HL-60 (cell line): ENCODE measurements at regions not wholly inside any gene's neighbourhood (a gene's known extent, or its start where the extent isn't known, plus 50 kb on each side); places are given as distances from the start of the nearest gene placed in this dataset.
A peak's percentile ranks its signal among the peaks of the same experiment; 100 is the strongest.

Source experiments
- DNase-seq, 2 experiments: peaks; one replicate each; pipeline ENCODE4 v3.0.0-alpha.2; 2010 to 2020; ENCODE audit warnings: low read depth in 1 of 2, low spot score in 1 of 2
- H3K27ac ChIP-seq: fragments of 250-450 bp; sonication (Bioruptor Pico); replicated peaks from 2 replicates; pipeline ENCODE4 v1.5.1; 2020; ENCODE audit warnings: mild to moderate bottlenecking, moderate library complexity
- H3K27me3 ChIP-seq: fragments of 250-450 bp; sonication (Bioruptor Pico); 2 replicates; pipeline ENCODE4 v1.5.1; 2021; ENCODE audit warnings: mild to moderate bottlenecking, moderate library complexity; ENCODE audit not compliant: insufficient read depth, poor library complexity, severe bottlenecking
- H3K4me3 ChIP-seq: replicated peaks from 2 replicates; pipeline ENCODE4 v1.5.1; 2011; ENCODE audit warnings: mild to moderate bottlenecking, control low read depth, low read length; ENCODE audit not compliant: insufficient read depth
- CTCF ChIP-seq: IDR thresholded peaks from one replicate; pipeline ENCODE4 v1.5.1; 2011; ENCODE audit warnings: low read length, control low read depth, inconsistent platforms; ENCODE audit not compliant: insufficient read depth
- GABPA ChIP-seq: IDR thresholded peaks from 2 replicates; pipeline ENCODE4 v1.6.1; 2012; ENCODE audit warnings: low read depth
- POLR2AphosphoS5 ChIP-seq: IDR thresholded peaks from 2 replicates; pipeline ENCODE4 v1.6.1; 2012; ENCODE audit warnings: low read depth
- REST ChIP-seq: IDR thresholded peaks from 2 replicates; pipeline ENCODE4 v1.6.1; 2012; ENCODE audit warnings: low read depth; ENCODE audit not compliant: insufficient replicate concordance
- SPI1 ChIP-seq: IDR thresholded peaks from 2 replicates; pipeline ENCODE4 v1.6.1; 2012; ENCODE audit warnings: low read depth, mild to moderate bottlenecking, borderline replicate concordance

- TF ChIP-seq SPI1 = peak; percentile 17; the same call in 1 of the 2 replicates
- no peak for TF ChIP-seq REST
- H3K4me3 ChIP-seq = no peak overlapping the region
- H3K27ac ChIP-seq = no peak overlapping the region
- no peak for DNase-seq
- H3K27me3 ChIP-seq = no peaks in the 10 kb centered on the region
These were observed 272.1 kb downstream of the RASEF start for GRCh38 chr9:82790875-82791274.

GRCh38 chr9:82791692-82792091 is 271.2 kb downstream of the RASEF start:
- H3K4me3 ChIP-seq = no peak overlapping the region
- no peak for DNase-seq
- TF ChIP-seq SPI1 (no peak), POLR2AphosphoS5 (no peak), GABPA (no peak), CTCF (no peak), REST (no peak)
- H3K27me3 ChIP-seq = no peaks in the 10 kb centered on the region
- no peak overlapping the region for H3K27ac ChIP-seq

GRCh38 chr9:82797534-82797933 is 265.4 kb downstream of the RASEF start:
- Histone ChIP-seq H3K27me3 (no peaks in the 10 kb centered on the region), H3K4me3 (no peak overlapping the region), H3K27ac (no peak overlapping the region)
- no peak for TF ChIP-seq GABPA
- TF ChIP-seq CTCF = no peak
- no peak for TF ChIP-seq POLR2AphosphoS5
- no peak for TF ChIP-seq SPI1
- no peak for TF ChIP-seq REST
- no peak for DNase-seq

- no peaks in the 10 kb centered on the region for H3K27me3 ChIP-seq
- TF ChIP-seq CTCF (no peak), GABPA (no peak), POLR2AphosphoS5 (no peak), REST (no peak), SPI1 (no peak)
- DNase-seq = no peak
These were observed 263.7 kb downstream of the RASEF start for GRCh38 chr9:82799286-82799685.

More at GRCh38 chr9:82799286-82799685, 263.7 kb downstream of the RASEF start:
- H3K27ac ChIP-seq = no peak overlapping the region
- no peak overlapping the region for H3K4me3 ChIP-seq
